ENCODE measurements at regions not wholly inside any gene's neighbourhood (a gene's known extent, or its start where the extent isn't known, plus 50 kb on each side); places are given as distances from the start of the nearest gene placed in this dataset.

DNA sequence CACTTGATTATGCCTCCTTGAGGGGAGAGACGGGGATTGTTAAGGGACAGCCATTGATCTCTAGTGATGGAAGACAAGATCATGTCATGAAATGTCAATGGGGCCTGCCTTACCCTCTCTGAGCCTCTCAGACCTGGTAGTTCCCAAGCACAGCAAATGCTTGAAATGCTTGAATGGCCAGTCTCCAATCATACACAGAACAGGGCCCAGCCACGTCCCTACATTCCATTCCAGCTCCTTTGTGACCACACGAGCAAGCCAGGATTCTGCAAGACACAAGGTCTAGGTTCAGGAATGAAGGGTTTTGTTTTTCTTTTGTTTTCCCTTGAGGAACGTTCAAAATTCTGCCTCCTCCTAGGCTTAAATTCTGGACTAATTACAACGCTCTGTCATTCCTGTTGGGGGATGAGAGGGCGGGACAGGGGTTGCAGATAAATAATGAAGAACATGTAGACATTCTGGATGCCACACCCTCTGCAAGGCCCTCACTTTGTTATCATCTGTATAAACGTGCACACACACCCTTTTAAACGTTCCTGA, 98.1 kb upstream of the YPEL5 start:
- TF ChIP-seq, protein P1, sequence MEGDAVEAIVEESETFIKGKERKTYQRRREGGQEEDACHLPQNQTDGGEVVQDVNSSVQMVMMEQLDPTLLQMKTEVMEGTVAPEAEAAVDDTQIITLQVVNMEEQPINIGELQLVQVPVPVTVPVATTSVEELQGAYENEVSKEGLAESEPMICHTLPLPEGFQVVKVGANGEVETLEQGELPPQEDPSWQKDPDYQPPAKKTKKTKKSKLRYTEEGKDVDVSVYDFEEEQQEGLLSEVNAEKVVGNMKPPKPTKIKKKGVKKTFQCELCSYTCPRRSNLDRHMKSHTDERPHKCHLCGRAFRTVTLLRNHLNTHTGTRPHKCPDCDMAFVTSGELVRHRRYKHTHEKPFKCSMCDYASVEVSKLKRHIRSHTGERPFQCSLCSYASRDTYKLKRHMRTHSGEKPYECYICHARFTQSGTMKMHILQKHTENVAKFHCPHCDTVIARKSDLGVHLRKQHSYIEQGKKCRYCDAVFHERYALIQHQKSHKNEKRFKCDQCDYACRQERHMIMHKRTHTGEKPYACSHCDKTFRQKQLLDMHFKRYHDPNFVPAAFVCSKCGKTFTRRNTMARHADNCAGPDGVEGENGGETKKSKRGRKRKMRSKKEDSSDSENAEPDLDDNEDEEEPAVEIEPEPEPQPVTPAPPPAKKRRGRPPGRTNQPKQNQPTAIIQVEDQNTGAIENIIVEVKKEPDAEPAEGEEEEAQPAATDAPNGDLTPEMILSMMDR (IDR thresholded peaks at IDR 0.05): no peak
- no peak for TF ChIP-seq POLR2A (IDR thresholded peaks at IDR 0.05)
